Keratinocyte (primary cell): ENCODE measurements at regions not wholly inside any gene's neighbourhood (a gene's known extent, or its start where the extent isn't known, plus 50 kb on each side); places are given as distances from the start of the nearest gene placed in this dataset.

Source experiments
- DNase-seq: peaks from one replicate; pipeline ENCODE4 v3.0.0-alpha.2; 2011; ENCODE audit warnings: low read depth, missing footprints, low spot score
- FAIRE-seq: peaks from 2 replicates; lab custom pipeline; 2011; peaks lifted over from hg19 to GRCh38; lab: Jason Lieb, UNC
- H2AFZ ChIP-seq: 2 replicates; pipeline ENCODE4 v1.6.0; 2012; ENCODE audit warnings: low read length, control low read depth, inconsistent platforms; ENCODE audit not compliant: control insufficient read depth
- H3K27ac ChIP-seq: 2 replicates; pipeline ENCODE4 v1.5.1; 2011; ENCODE audit warnings: low read length; ENCODE audit not compliant: control insufficient read depth, insufficient read depth
- H3K27me3 ChIP-seq: 3 replicates; pipeline ENCODE4 v1.6.0; 2011; ENCODE audit warnings: low read length; ENCODE audit not compliant: control insufficient read depth, insufficient read depth; ENCODE audit errors: extremely low read depth
- H3K36me3 ChIP-seq, 2 experiments: 2 replicates in 1 of 2; 3 replicates in 1 of 2; pipeline ENCODE4 v1.5.1; 2011; ENCODE audit warnings: low read length in 2 of 2, mild to moderate bottlenecking in 1 of 2; ENCODE audit not compliant: control insufficient read depth in 2 of 2, insufficient read depth in 2 of 2; ENCODE audit errors: extremely low read depth in 1 of 2
- H3K4me1 ChIP-seq: 3 replicates; pipeline ENCODE4 v1.5.1; 2011; ENCODE audit warnings: low read length; ENCODE audit not compliant: control insufficient read depth, insufficient read depth; ENCODE audit errors: extremely low read depth
- H3K4me2 ChIP-seq: 3 replicates; pipeline ENCODE4 v1.6.0; 2011; ENCODE audit warnings: low read depth, low read length; ENCODE audit not compliant: control insufficient read depth, insufficient read depth; ENCODE audit errors: extremely low read depth
- H3K4me3 ChIP-seq, 3 experiments: fragments of 200-600 bp in 1 of 3; sonication (generic) in 1 of 3; 2 replicates in 2 of 3; 3 replicates in 1 of 3; pipeline ENCODE4 v1.5.1; 2011 to 2016; ENCODE audit warnings: low read length in 3 of 3, mild to moderate bottlenecking in 3 of 3, control low read depth in 2 of 3, inconsistent platforms in 1 of 3, low read depth in 1 of 3, mixed read lengths in 1 of 3, mixed run types in 1 of 3, moderate library complexity in 1 of 3; ENCODE audit not compliant: control insufficient read depth in 2 of 3, insufficient read depth in 2 of 3; ENCODE audit errors: extremely low read depth in 1 of 3
- H3K79me2 ChIP-seq: 2 replicates; pipeline ENCODE4 v1.6.0; 2012; ENCODE audit warnings: low read length; ENCODE audit not compliant: control insufficient read depth, insufficient read depth
- H3K9ac ChIP-seq: 3 replicates; pipeline ENCODE4 v1.6.0; 2011; ENCODE audit warnings: low read length; ENCODE audit not compliant: control insufficient read depth, insufficient read depth; ENCODE audit errors: extremely low read depth
- H3K9me1 ChIP-seq: 3 replicates; pipeline ENCODE4 v1.6.0; 2011; ENCODE audit warnings: low read length; ENCODE audit not compliant: control insufficient read depth, insufficient read depth; ENCODE audit errors: extremely low read depth
- H3K9me3 ChIP-seq: 2 replicates; pipeline ENCODE4 v1.5.1; 2012; ENCODE audit warnings: low read depth, low read length; ENCODE audit not compliant: control insufficient read depth
- H4K20me1 ChIP-seq: 3 replicates; pipeline ENCODE4 v1.6.0; 2011; ENCODE audit warnings: low read length; ENCODE audit not compliant: control insufficient read depth, insufficient read depth; ENCODE audit errors: extremely low read depth
- CTCF ChIP-seq, 3 experiments: IDR thresholded peaks in 1 of 3; conservative IDR thresholded peaks in 1 of 3; optimal IDR thresholded peaks in 1 of 3; 2 replicates in 2 of 3; 3 replicates in 1 of 3; pipeline versions ENCODE3 to v1.5.1; 2011; ENCODE audit warnings: low read length in 3 of 3, mild to moderate bottlenecking in 3 of 3, moderate library complexity in 2 of 3, control low read depth in 1 of 3, inconsistent platforms in 1 of 3; ENCODE audit not compliant: insufficient read depth in 2 of 3; ENCODE audit errors: extremely low read depth in 1 of 3
- EZH2 ChIP-seq: IDR thresholded peaks from one replicate; pipeline ENCODE4 v1.6.1; 2012; ENCODE audit warnings: inconsistent platforms, mild to moderate bottlenecking, low read length, moderate library complexity
- dilution Hi-C: fragments of 300-500 bp; cut with MboI; formaldehyde crosslinking; loops from one replicate; pipeline ENCODE4 v1.7.0; 2020; ENCODE audit warnings: low sequenced_read_pairs; ENCODE audit not compliant: extremely low pct_ligation_motif_present

- H3K27ac ChIP-seq = no peak overlapping the region
- DNase-seq (no peak), FAIRE-seq (no peak)
- H3K27me3 ChIP-seq = no peaks in the 10 kb centered on the region
- H3K9ac ChIP-seq = no peak overlapping the region
- H3K4me2 ChIP-seq = no peak overlapping the region
- no peaks in the 10 kb centered on the region for H4K20me1 ChIP-seq
- no peaks in the 10 kb centered on the region for H3K36me3 ChIP-seq
- no peaks in the 10 kb centered on the region for H3K9me1 ChIP-seq
- H3K4me3 ChIP-seq = no peak overlapping the region
- no peaks in the 10 kb centered on the region for H3K79me2 ChIP-seq
- no peak overlapping the region for H2AFZ ChIP-seq
- dilution Hi-C loops = no loop called here
- H3K4me1 ChIP-seq = no peaks in the 10 kb centered on the region
- TF ChIP-seq CTCF (optimal IDR thresholded peaks at IDR 0.05 in 1 of 3, IDR thresholded peaks at IDR 0.05 in 1 of 3, conservative IDR thresholded peaks at IDR 0.05 in 1 of 3; ENCODE audit: extremely low read depth in 1 of 3, insufficient read depth in 2 of 3, low read length in 3 of 3) = no peak
- TF ChIP-seq EZH2 = no peak
- peaks cover 2% of the 10 kb centered on the region for H3K9me3 ChIP-seq
Observed at GRCh38 chr17:56656701-56657327, 63.3 kb downstream of the NOG start.

GRCh38 chr17:56658648-56659047 lies 65.1 kb downstream of the NOG start:
- TF ChIP-seq EZH2 (no peak), CTCF (optimal IDR thresholded peaks at IDR 0.05 in 1 of 3, IDR thresholded peaks at IDR 0.05 in 1 of 3, conservative IDR thresholded peaks at IDR 0.05 in 1 of 3; ENCODE audit: extremely low read depth in 1 of 3, insufficient read depth in 2 of 3, low read length in 3 of 3) (no peak)
- no peak overlapping the region for H3K4me3 ChIP-seq
- H3K9me3 ChIP-seq = peaks cover 2% of the 10 kb centered on the region
- no peaks in the 10 kb centered on the region for H3K27me3 ChIP-seq
- no peaks in the 10 kb centered on the region for H3K4me1 ChIP-seq
- no peaks in the 10 kb centered on the region for H3K9me1 ChIP-seq
- FAIRE-seq = no peak
- H2AFZ ChIP-seq = no peak overlapping the region
- H4K20me1 ChIP-seq = no peaks in the 10 kb centered on the region
- dilution Hi-C loops = no loop called here
- no peak overlapping the region for H3K27ac ChIP-seq
- no peak overlapping the region for H3K9ac ChIP-seq
- no peak for DNase-seq
- no peak overlapping the region for H3K4me2 ChIP-seq
- H3K36me3 ChIP-seq = no peaks in the 10 kb centered on the region
- no peaks in the 10 kb centered on the region for H3K79me2 ChIP-seq
